ENCODE measurements at regions not wholly inside any gene's neighbourhood (a gene's known extent, or its start where the extent isn't known, plus 50 kb on each side); places are given as distances from the start of the nearest gene placed in this dataset.

- TF ChIP-seq CTCF (conservative IDR thresholded peaks at IDR 0.05 in 1 of 2, IDR thresholded peaks at IDR 0.05 in 1 of 2; ENCODE audit: extremely low read depth in 1 of 2, insufficient read depth in 1 of 2, low read depth in 1 of 2, low read length in 2 of 2), result no peak
- TF ChIP-seq EZH2 (IDR thresholded peaks at IDR 0.05; ENCODE audit: borderline replicate concordance, low read length), result no peak
These were observed 133.1 kb downstream of the HFE start for GRCh38 chr6:26220145-26220970.
